A673 (cell line): ENCODE measurements at regions not wholly inside any gene's neighbourhood (a gene's known extent, or its start where the extent isn't known, plus 50 kb on each side); places are given as distances from the start of the nearest gene placed in this dataset.
"Not testable (repeated sequence)": the region's sequence is repeated elsewhere in the genome, so short reads cannot be mapped to it uniquely, and the experiment has no call there.

Source experiments
- BruUV-seq: library from RNA; stranded (reverse); fragments of 400-500 nt; replicated peaks from 2 replicates; lab custom pipeline; 2021; lab: Mats Ljungman, UMichigan
- CTCF ChIA-PET: fragments of 300-600 bp; sonication (Branson Sonifier 250); formaldehyde crosslinking; loops from one replicate; lab custom pipeline; 2022; ENCODE audit warnings: antibody characterized with exemption; lab: Charles Lee
- POLR2A ChIA-PET: fragments of 300-600 bp; sonication (Branson Sonifier 250); formaldehyde crosslinking; loops from one replicate; lab custom pipeline; 2022; ENCODE audit warnings: antibody characterized with exemption; ENCODE audit not compliant: low non-redundant PET; lab: Charles Lee
- DNase-seq: peaks from one replicate; pipeline ENCODE4 v3.0.0-alpha.2; 2015; ENCODE audit warnings: low spot score
- H3K27ac ChIP-seq: fragments of 200-600 bp; sonication (generic); 2 replicates; pipeline ENCODE4 v1.5.1; 2016; ENCODE audit warnings: mixed run types, low read depth, mild to moderate bottlenecking, mixed read lengths, antibody characterized with exemption, low read length; ENCODE audit not compliant: poor library complexity, severe bottlenecking
- H3K27me3 ChIP-seq: fragments of 200-600 bp; sonication (generic); replicated peaks from 2 replicates; pipeline ENCODE4 v1.6.1; 2017; ENCODE audit warnings: mixed run types, low read depth, mild to moderate bottlenecking, mixed read lengths, antibody characterized with exemption, low read length; ENCODE audit not compliant: insufficient read depth, poor library complexity
- H3K36me3 ChIP-seq: fragments of 200-600 bp; sonication (generic); 2 replicates; pipeline ENCODE4 v1.6.1; 2016; ENCODE audit warnings: mixed run types, mild to moderate bottlenecking, mixed read lengths, antibody characterized with exemption, low read length; ENCODE audit not compliant: insufficient read depth, poor library complexity, severe bottlenecking
- H3K4me1 ChIP-seq: fragments of 200-600 bp; sonication (generic); 2 replicates; pipeline ENCODE4 v1.6.1; 2017; ENCODE audit warnings: mixed run types, mild to moderate bottlenecking, mixed read lengths, antibody characterized with exemption, low read length; ENCODE audit not compliant: insufficient read depth, poor library complexity, severe bottlenecking
- H3K4me3 ChIP-seq: fragments of 200-600 bp; sonication (generic); 2 replicates; pipeline ENCODE4 v1.5.1; 2016; ENCODE audit warnings: low read depth, mixed run types, mild to moderate bottlenecking, mixed read lengths, low read length; ENCODE audit not compliant: poor library complexity, severe bottlenecking
- H3K9me3 ChIP-seq: fragments of 200-600 bp; sonication (generic); 2 replicates; pipeline ENCODE4 v1.6.1; 2016; ENCODE audit warnings: mixed run types, low read depth, mild to moderate bottlenecking, mixed read lengths, antibody characterized with exemption, low read length; ENCODE audit not compliant: poor library complexity, severe bottlenecking
- EZH2 ChIP-seq: fragments of 200-600 bp; sonication (generic); IDR thresholded peaks from 2 replicates; pipeline ENCODE4 v1.6.1; 2017; ENCODE audit warnings: borderline replicate concordance, low read depth, mild to moderate bottlenecking, mixed read lengths, antibody characterized with exemption, low read length; ENCODE audit not compliant: poor library complexity, severe bottlenecking
- intact Hi-C: fragments of 100-400 bp; cut with micrococcal nuclease; formaldehyde crosslinking; loops from one replicate; pipeline ENCODE4 v1.10.0; 2022; ENCODE audit not compliant: unreplicated experiment

- Histone ChIP-seq H3K4me1 (no peaks in the 10 kb centered on the region), H3K4me3 (no peak overlapping the region), H3K27ac (no peak overlapping the region), H3K27me3 (no peaks in the 10 kb centered on the region), H3K36me3 (no peaks in the 10 kb centered on the region), H3K9me3 (no peaks in the 10 kb centered on the region)
- intact Hi-C loops = no loop called here
- POLR2A ChIA-PET = no interaction called here
- DNase-seq = no peak
- no TSS peak for BruUV-seq
- CTCF ChIA-PET = no interaction called here
- no peak for TF ChIP-seq EZH2
Observed at GRCh38 chr3:53436828-53437227, 57.6 kb upstream of the CACNA1D start.

DNA sequence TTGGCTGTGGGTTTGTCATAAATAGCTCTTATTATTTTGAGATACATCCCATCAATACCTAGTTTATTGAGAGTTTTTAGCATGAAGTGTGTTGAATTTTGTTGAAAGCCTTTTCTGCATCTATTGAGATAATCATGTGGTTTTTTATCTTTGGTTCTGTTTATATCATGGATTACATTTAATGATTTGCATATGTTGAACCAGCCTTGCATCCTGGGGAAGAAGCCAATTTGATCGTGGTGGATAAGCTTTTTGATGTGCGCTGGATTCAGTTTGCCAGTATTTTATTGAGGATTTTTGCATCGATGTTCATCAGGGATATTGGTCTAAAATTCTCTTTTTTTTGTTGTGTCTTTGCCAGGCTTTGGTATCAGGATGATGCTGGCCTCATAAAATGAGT is 51.5 kb upstream of the CACNA1D start:
- BruUV-seq, H3K4me1 ChIP-seq, DNase-seq, H3K36me3 ChIP-seq, H3K9me3 ChIP-seq, H3K4me3 ChIP-seq, intact Hi-C loops, H3K27me3 ChIP-seq, CTCF ChIA-PET, POLR2A ChIA-PET, H3K27ac ChIP-seq: not testable (repeated sequence)
